H1 (cell line): ENCODE measurements at regions not wholly inside any gene's neighbourhood (a gene's known extent, or its start where the extent isn't known, plus 50 kb on each side); places are given as distances from the start of the nearest gene placed in this dataset.

Experiments used
- CTCF ChIA-PET: fragments of 300-600 bp; sonication (Branson Sonifier 250); formaldehyde crosslinking; loops from one replicate; lab custom pipeline; 2021; ENCODE audit not compliant: partially characterized antibody; lab: Charles Lee
- POLR2A ChIA-PET: fragments of 300-600 bp; sonication (Branson Sonifier 250); formaldehyde crosslinking; loops from one replicate; lab custom pipeline; 2021; ENCODE audit warnings: inconsistent platforms; ENCODE audit not compliant: partially characterized antibody; lab: Charles Lee
- DNase-seq, 2 experiments: peaks; one replicate each; pipeline versions ENCODE4 v3.0.0 to v3.0.0-alpha.2; 2010 to 2022; ENCODE audit warnings: low spot score in 2 of 2, low read depth in 1 of 2, mixed read lengths in 1 of 2
- FAIRE-seq: peaks from 2 replicates; lab custom pipeline; 2011; peaks lifted over from hg19 to GRCh38; lab: Jason Lieb, UNC
- H2AFZ ChIP-seq: 2 replicates; pipeline ENCODE4 v1.8.1; 2012; ENCODE audit warnings: low read length, inconsistent platforms
- H2AK5ac ChIP-seq: 2 replicates; pipeline ENCODE4 v1.6.1; 2013; ENCODE audit warnings: low read depth, low read length
- H2BK120ac ChIP-seq: replicated peaks from 2 replicates; pipeline ENCODE3; 2013; ENCODE audit warnings: low read depth, low read length, inconsistent platforms
- H2BK12ac ChIP-seq: 2 replicates; pipeline ENCODE4 v1.6.1; 2013; ENCODE audit warnings: low read depth, low read length
- H2BK15ac ChIP-seq: 2 replicates; pipeline ENCODE4 v1.6.1; 2013; ENCODE audit warnings: low read length
- H2BK20ac ChIP-seq: 2 replicates; pipeline ENCODE4 v1.6.1; 2013; ENCODE audit warnings: low read length
- H2BK5ac ChIP-seq: 2 replicates; pipeline ENCODE4 v1.6.1; 2013; ENCODE audit warnings: low read depth, low read length
- H3K14ac ChIP-seq: 2 replicates; pipeline ENCODE4 v1.6.1; 2013; ENCODE audit warnings: inconsistent platforms; ENCODE audit not compliant: insufficient read length
- H3K18ac ChIP-seq: 2 replicates; pipeline ENCODE4 v1.6.1; 2013; ENCODE audit warnings: low read length; ENCODE audit errors: extremely low read depth
- H3K23ac ChIP-seq: 2 replicates; pipeline ENCODE4 v1.6.1; 2013; ENCODE audit warnings: inconsistent platforms; ENCODE audit not compliant: insufficient read length
- H3K23me2 ChIP-seq: 2 replicates; pipeline ENCODE4 v1.6.1; 2013; ENCODE audit warnings: low read depth, low read length
- H3K27ac ChIP-seq: 2 replicates; pipeline ENCODE4 v1.6.1; 2011; ENCODE audit warnings: low read depth, low read length, inconsistent platforms
- H3K27me3 ChIP-seq, 4 experiments: replicated peaks in 1 of 4; 1 replicate in 1 of 4; 2 replicates in 3 of 4; pipeline versions ENCODE4 v1.6.1 to v1.8.1; 2011 to 2013; ENCODE audit warnings: low read length in 3 of 4, mild to moderate bottlenecking in 3 of 4, inconsistent platforms in 2 of 4, mixed read lengths in 2 of 4, moderate library complexity in 1 of 4; ENCODE audit not compliant: control insufficient read depth in 3 of 4, insufficient read depth in 3 of 4; ENCODE audit errors: extremely low read depth in 1 of 4
- H3K36me3 ChIP-seq, 4 experiments: 2 replicates each; pipeline versions ENCODE4 v1.6.1 to v1.8.1; 2011 to 2013; ENCODE audit warnings: mild to moderate bottlenecking in 4 of 4, low read length in 3 of 4, moderate library complexity in 2 of 4, control low read depth in 1 of 4, inconsistent platforms in 1 of 4; ENCODE audit not compliant: insufficient read depth in 4 of 4, control insufficient read depth in 2 of 4
- H3K4ac ChIP-seq: replicated peaks from 2 replicates; pipeline ENCODE3; 2013; ENCODE audit warnings: low read length, low read depth, mixed read lengths, inconsistent platforms; ENCODE audit not compliant: insufficient read length
- H3K4me1 ChIP-seq, 4 experiments: replicated peaks in 1 of 4; 1 replicate in 1 of 4; 2 replicates in 3 of 4; pipeline versions ENCODE4 v1.6.1 to v1.8.1; 2011 to 2013; ENCODE audit warnings: low read length in 3 of 4, inconsistent platforms in 2 of 4, mixed read lengths in 1 of 4; ENCODE audit not compliant: insufficient read depth in 4 of 4, control insufficient read depth in 3 of 4
- H3K4me2 ChIP-seq, 2 experiments: 2 replicates each; pipeline versions ENCODE4 v1.6.1 to v1.8.1; 2011 to 2013; ENCODE audit warnings: low read depth in 2 of 2, low read length in 2 of 2, control low read depth in 1 of 2, inconsistent platforms in 1 of 2, mild to moderate bottlenecking in 1 of 2; ENCODE audit not compliant: insufficient read depth in 1 of 2
- H3K4me3 ChIP-seq, 4 experiments: fragments of 200-600, 300-600 bp in 1 of 4; sonication (generic), shearing (Covaris generic), sonication (Bioruptor Twin) in 1 of 4; 2 replicates each; pipeline versions ENCODE4 v1.5.1 to v1.8.1; 2011 to 2016; ENCODE audit warnings: low read length in 4 of 4, low read depth in 3 of 4, control low read depth in 2 of 4, inconsistent platforms in 2 of 4, mild to moderate bottlenecking in 2 of 4, mixed read lengths in 1 of 4, moderate library complexity in 1 of 4; ENCODE audit not compliant: insufficient read depth in 2 of 4; ENCODE audit errors: extremely low read depth in 1 of 4
- H3K56ac ChIP-seq: replicated peaks from 2 replicates; pipeline ENCODE3; 2013; ENCODE audit warnings: low read depth, mild to moderate bottlenecking, mixed read lengths, low read length, inconsistent platforms; ENCODE audit not compliant: insufficient read length
- H3K79me1 ChIP-seq: 2 replicates; pipeline ENCODE4 v1.6.1; 2013; ENCODE audit warnings: low read depth, low read length, control low read depth
- H3K79me2 ChIP-seq, 2 experiments: 2 replicates each; pipeline versions ENCODE4 v1.6.1 to v1.8.1; 2012 to 2013; ENCODE audit warnings: low read length in 2 of 2, mild to moderate bottlenecking in 2 of 2, inconsistent platforms in 1 of 2; ENCODE audit not compliant: insufficient read depth in 2 of 2, control insufficient read depth in 1 of 2
- H3K9ac ChIP-seq, 4 experiments: replicated peaks in 1 of 4; 1 replicate in 1 of 4; 2 replicates in 3 of 4; pipeline versions ENCODE4 v1.6.1 to v1.8.1; 2011 to 2013; ENCODE audit warnings: low read depth in 3 of 4, low read length in 3 of 4, control low read depth in 2 of 4, mild to moderate bottlenecking in 2 of 4, moderate library complexity in 2 of 4, inconsistent platforms in 1 of 4; ENCODE audit errors: extremely low read depth in 1 of 4
- H3K9me3 ChIP-seq, 2 experiments: 2 replicates each; pipeline versions ENCODE4 v1.6.1 to v1.8.1; 2012 to 2013; ENCODE audit warnings: mild to moderate bottlenecking in 2 of 2, moderate library complexity in 2 of 2, control low read depth in 1 of 2, inconsistent platforms in 1 of 2, low read depth in 1 of 2, low read length in 1 of 2, mixed read lengths in 1 of 2; ENCODE audit not compliant: insufficient read depth in 2 of 2
- H4K20me1 ChIP-seq, 2 experiments: replicated peaks in 1 of 2; 2 replicates each; pipeline versions ENCODE3 to v1.8.1; 2011 to 2013; ENCODE audit warnings: inconsistent platforms in 2 of 2, low read length in 2 of 2, mild to moderate bottlenecking in 1 of 2; ENCODE audit not compliant: insufficient read depth in 2 of 2, control insufficient read depth in 1 of 2
- H4K5ac ChIP-seq: 2 replicates; pipeline ENCODE4 v1.6.1; 2013; ENCODE audit warnings: low read length, low read depth, mixed read lengths, inconsistent platforms; ENCODE audit not compliant: insufficient read length
- H4K8ac ChIP-seq: 2 replicates; pipeline ENCODE4 v1.8.0; 2013; ENCODE audit warnings: mild to moderate bottlenecking, moderate library complexity, low read length, inconsistent platforms; ENCODE audit not compliant: insufficient read depth; ENCODE audit errors: extremely low read depth
- H4K91ac ChIP-seq: replicated peaks from 2 replicates; pipeline ENCODE3; 2013; ENCODE audit warnings: low read length, mixed read lengths, inconsistent platforms; ENCODE audit not compliant: insufficient read length
- BACH1 ChIP-seq: IDR thresholded peaks from 2 replicates; pipeline ENCODE4 v1.6.1; 2012; ENCODE audit warnings: low read length, improper control_type of control experiment
- CBX8 ChIP-seq: fragments of 300-800, 300-1000 bp; sonication (generic); IDR thresholded peaks from 2 replicates; pipeline ENCODE4 v1.7.1; 2016; ENCODE audit warnings: low read depth, low read length, borderline replicate concordance
- CHD1 ChIP-seq: IDR thresholded peaks from 2 replicates; pipeline ENCODE4 v1.6.1; 2012; ENCODE audit warnings: low read depth, low read length, improper control_type of control experiment
- CHD2 ChIP-seq: IDR thresholded peaks from 2 replicates; pipeline ENCODE4 v1.6.1; 2012; ENCODE audit warnings: low read length, improper control_type of control experiment
- GABPA ChIP-seq: IDR thresholded peaks from 2 replicates; pipeline ENCODE4 v1.6.1; 2011; ENCODE audit warnings: mild to moderate bottlenecking, low read length, moderate library complexity, borderline replicate concordance; ENCODE audit not compliant: insufficient read depth
- KDM1A ChIP-seq: fragments of 200-600, 300-600 bp; sonication (generic); IDR thresholded peaks from 2 replicates; pipeline ENCODE4 v1.7.1; 2016; ENCODE audit warnings: mild to moderate bottlenecking, low read length, borderline replicate concordance
- SRF ChIP-seq: IDR thresholded peaks from 2 replicates; pipeline ENCODE4 v1.6.1; 2011; ENCODE audit warnings: mild to moderate bottlenecking, low read depth, low read length, moderate library complexity
- TAF1 ChIP-seq: IDR thresholded peaks from 2 replicates; pipeline ENCODE4 v1.6.1; 2011; ENCODE audit warnings: mild to moderate bottlenecking, low read depth, low read length
- TEAD4 ChIP-seq: IDR thresholded peaks from 2 replicates; pipeline ENCODE4 v1.6.1; 2012; ENCODE audit warnings: low read depth, low read length, inconsistent platforms, mixed read lengths
- WGBS, 2 experiments: shearing (Covaris generic) in 1 of 2; methylation state at CpG; one replicate each; pipeline versions ENCODE4 v1.1.6 to v1.1.7; 2013 to 2015; ENCODE audit warnings: low lambda C conversion rate in 2 of 2, mixed read lengths in 2 of 2, inconsistent platforms in 1 of 2, low coverage in 1 of 2, missing lambda C conversion rate in 1 of 2; ENCODE audit not compliant: insufficient replicate concordance in 2 of 2, insufficient coverage in 1 of 2, insufficient read length in 1 of 2; ENCODE audit errors: extremely low coverage in 1 of 2, missing lambda C conversion rate in 1 of 2; 5-methylcytosine and 5-hydroxymethylcytosine counted together
- TF ChIP-seq, protein P1 (sequence below): IDR thresholded peaks from 2 replicates; pipeline ENCODE4 v1.6.1; 2011; ENCODE audit warnings: low read depth, mild to moderate bottlenecking, low read length; ENCODE audit not compliant: insufficient read depth
- TF ChIP-seq, protein P2 (sequence below): IDR thresholded peaks from 2 replicates; pipeline ENCODE4 v1.6.1; 2012; ENCODE audit warnings: low read length, inconsistent platforms
- TF ChIP-seq, protein P3 (sequence below): IDR thresholded peaks from 2 replicates; pipeline ENCODE4 v1.6.1; 2012; ENCODE audit warnings: inconsistent platforms

DNA sequence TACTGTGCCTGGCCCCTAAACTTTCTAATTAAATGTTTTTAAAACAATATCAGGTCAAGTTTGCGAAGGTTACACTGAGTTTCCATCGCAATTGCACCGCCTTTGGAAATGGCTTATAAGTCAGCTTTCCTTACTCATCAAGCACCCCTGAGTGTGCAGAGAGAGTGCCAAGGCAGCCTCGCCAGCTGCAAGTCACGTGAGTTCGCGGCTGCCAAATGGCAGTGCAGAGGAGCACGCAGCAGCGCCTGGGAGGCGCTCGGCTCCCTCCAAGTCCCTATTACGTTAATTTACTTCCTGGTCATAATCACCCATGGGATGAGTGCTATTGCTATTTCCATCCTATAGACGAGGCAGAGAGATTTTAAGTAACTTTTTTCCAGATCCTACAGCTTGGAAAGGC is 319.6 kb downstream of the TEX29 start:
- ChIA-PET POLR2A (interaction anchor here (1.4 kb wide), 1 partner anchor 19 kb away, joined by 4 read pairs; no protein-coding TSS in a partner anchor), CTCF (interaction anchor here (1.3 to 1.4 kb wide), 2 partner anchors 9 to 27 kb away, joined by 5 read pairs; no protein-coding TSS in a partner anchor)
- Histone ChIP-seq H4K8ac (no peak overlapping the region; the same call in 1 of the 2 replicates), H3K4me3 (no peak overlapping the region), H3K27ac (no peak overlapping the region), H2AFZ (no peak overlapping the region), H2AK5ac (no peak overlapping the region), H3K36me3 (no peaks in the 10 kb centered on the region), H4K5ac (no peak overlapping the region), H3K14ac (no peak overlapping the region), H2BK15ac (no peak overlapping the region), H3K9ac (no peak overlapping the region), H2BK5ac (no peak overlapping the region), H3K79me2 (no peaks in the 10 kb centered on the region), H3K9me3 (no peaks in the 10 kb centered on the region), H3K4ac (no peak overlapping the region), H2BK12ac (no peak overlapping the region), H4K20me1 (no peaks in the 10 kb centered on the region), H3K18ac (peak overlapping the region; percentile 32; the same call in 1 of the 2 replicates), H3K56ac (no peak overlapping the region), H3K27me3 (no peaks in the 10 kb centered on the region; a peak in 1 of 7 replicates), H3K4me2 (no peak overlapping the region), H3K23me2 (no peaks in the 10 kb centered on the region), H2BK20ac (no peak overlapping the region), H2BK120ac (no peak overlapping the region), H3K4me1 (peaks cover 0 to 15% (median 8%) of the 10 kb centered on the region in 4 experiments; a peak in 5 of 7 replicates), H3K23ac (no peak overlapping the region), H4K91ac (no peak overlapping the region), H3K79me1 (no peaks in the 10 kb centered on the region)
- DNase-seq: no peak
- FAIRE-seq: no peak
- 91% methylated on average over 13 of the region's 13 CpGs; no CpG with 5 or more reads in 1 of the 2 experiments for WGBS, 2 experiments
- no peak for TF ChIP-seq CHD2
- TF ChIP-seq TEAD4: no peak
- TF ChIP-seq KDM1A: no peak
- TF ChIP-seq, protein P1, sequence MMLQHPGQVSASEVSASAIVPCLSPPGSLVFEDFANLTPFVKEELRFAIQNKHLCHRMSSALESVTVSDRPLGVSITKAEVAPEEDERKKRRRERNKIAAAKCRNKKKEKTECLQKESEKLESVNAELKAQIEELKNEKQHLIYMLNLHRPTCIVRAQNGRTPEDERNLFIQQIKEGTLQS: no peak
- TF ChIP-seq, protein P2, sequence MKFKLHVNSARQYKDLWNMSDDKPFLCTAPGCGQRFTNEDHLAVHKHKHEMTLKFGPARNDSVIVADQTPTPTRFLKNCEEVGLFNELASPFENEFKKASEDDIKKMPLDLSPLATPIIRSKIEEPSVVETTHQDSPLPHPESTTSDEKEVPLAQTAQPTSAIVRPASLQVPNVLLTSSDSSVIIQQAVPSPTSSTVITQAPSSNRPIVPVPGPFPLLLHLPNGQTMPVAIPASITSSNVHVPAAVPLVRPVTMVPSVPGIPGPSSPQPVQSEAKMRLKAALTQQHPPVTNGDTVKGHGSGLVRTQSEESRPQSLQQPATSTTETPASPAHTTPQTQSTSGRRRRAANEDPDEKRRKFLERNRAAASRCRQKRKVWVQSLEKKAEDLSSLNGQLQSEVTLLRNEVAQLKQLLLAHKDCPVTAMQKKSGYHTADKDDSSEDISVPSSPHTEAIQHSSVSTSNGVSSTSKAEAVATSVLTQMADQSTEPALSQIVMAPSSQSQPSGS: no peak
- no peak for TF ChIP-seq CBX8
- no peak for TF ChIP-seq CHD1
- no peak for TF ChIP-seq GABPA
- no peak for TF ChIP-seq SRF
- TF ChIP-seq, protein P3, sequence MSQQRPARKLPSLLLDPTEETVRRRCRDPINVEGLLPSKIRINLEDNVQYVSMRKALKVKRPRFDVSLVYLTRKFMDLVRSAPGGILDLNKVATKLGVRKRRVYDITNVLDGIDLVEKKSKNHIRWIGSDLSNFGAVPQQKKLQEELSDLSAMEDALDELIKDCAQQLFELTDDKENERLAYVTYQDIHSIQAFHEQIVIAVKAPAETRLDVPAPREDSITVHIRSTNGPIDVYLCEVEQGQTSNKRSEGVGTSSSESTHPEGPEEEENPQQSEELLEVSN: no peak
- no peak for TF ChIP-seq BACH1
- TF ChIP-seq TAF1: no peak
